H1 (cell line): ENCODE measurements at regions not wholly inside any gene's neighbourhood (a gene's known extent, or its start where the extent isn't known, plus 50 kb on each side); places are given as distances from the start of the nearest gene placed in this dataset.

ENCODE experiments used
- CTCF ChIA-PET: fragments of 300-600 bp; sonication (Branson Sonifier 250); formaldehyde crosslinking; loops from one replicate; lab custom pipeline; 2021; ENCODE audit not compliant: partially characterized antibody; lab: Charles Lee
- POLR2A ChIA-PET: fragments of 300-600 bp; sonication (Branson Sonifier 250); formaldehyde crosslinking; loops from one replicate; lab custom pipeline; 2021; ENCODE audit warnings: inconsistent platforms; ENCODE audit not compliant: partially characterized antibody; lab: Charles Lee
- DNase-seq, 2 experiments: peaks; one replicate each; pipeline versions ENCODE4 v3.0.0 to v3.0.0-alpha.2; 2010 to 2022; ENCODE audit warnings: low spot score in 2 of 2, low read depth in 1 of 2, mixed read lengths in 1 of 2
- FAIRE-seq: peaks from 2 replicates; lab custom pipeline; 2011; peaks lifted over from hg19 to GRCh38; lab: Jason Lieb, UNC
- H2AFZ ChIP-seq: 2 replicates; pipeline ENCODE4 v1.8.1; 2012; ENCODE audit warnings: low read length, inconsistent platforms
- H2AK5ac ChIP-seq: 2 replicates; pipeline ENCODE4 v1.6.1; 2013; ENCODE audit warnings: low read depth, low read length
- H2BK120ac ChIP-seq: replicated peaks from 2 replicates; pipeline ENCODE3; 2013; ENCODE audit warnings: low read depth, low read length, inconsistent platforms
- H2BK12ac ChIP-seq: 2 replicates; pipeline ENCODE4 v1.6.1; 2013; ENCODE audit warnings: low read depth, low read length
- H2BK15ac ChIP-seq: 2 replicates; pipeline ENCODE4 v1.6.1; 2013; ENCODE audit warnings: low read length
- H2BK20ac ChIP-seq: 2 replicates; pipeline ENCODE4 v1.6.1; 2013; ENCODE audit warnings: low read length
- H2BK5ac ChIP-seq: 2 replicates; pipeline ENCODE4 v1.6.1; 2013; ENCODE audit warnings: low read depth, low read length
- H3K14ac ChIP-seq: 2 replicates; pipeline ENCODE4 v1.6.1; 2013; ENCODE audit warnings: inconsistent platforms; ENCODE audit not compliant: insufficient read length
- H3K18ac ChIP-seq: 2 replicates; pipeline ENCODE4 v1.6.1; 2013; ENCODE audit warnings: low read length; ENCODE audit errors: extremely low read depth
- H3K23ac ChIP-seq: 2 replicates; pipeline ENCODE4 v1.6.1; 2013; ENCODE audit warnings: inconsistent platforms; ENCODE audit not compliant: insufficient read length
- H3K23me2 ChIP-seq: 2 replicates; pipeline ENCODE4 v1.6.1; 2013; ENCODE audit warnings: low read depth, low read length
- H3K27ac ChIP-seq: 2 replicates; pipeline ENCODE4 v1.6.1; 2011; ENCODE audit warnings: low read depth, low read length, inconsistent platforms
- H3K27me3 ChIP-seq, 4 experiments: replicated peaks in 1 of 4; 1 replicate in 1 of 4; 2 replicates in 3 of 4; pipeline versions ENCODE4 v1.6.1 to v1.8.1; 2011 to 2013; ENCODE audit warnings: low read length in 3 of 4, mild to moderate bottlenecking in 3 of 4, inconsistent platforms in 2 of 4, mixed read lengths in 2 of 4, moderate library complexity in 1 of 4; ENCODE audit not compliant: control insufficient read depth in 3 of 4, insufficient read depth in 3 of 4; ENCODE audit errors: extremely low read depth in 1 of 4
- H3K36me3 ChIP-seq, 4 experiments: 2 replicates each; pipeline versions ENCODE4 v1.6.1 to v1.8.1; 2011 to 2013; ENCODE audit warnings: mild to moderate bottlenecking in 4 of 4, low read length in 3 of 4, moderate library complexity in 2 of 4, control low read depth in 1 of 4, inconsistent platforms in 1 of 4; ENCODE audit not compliant: insufficient read depth in 4 of 4, control insufficient read depth in 2 of 4
- H3K4ac ChIP-seq: replicated peaks from 2 replicates; pipeline ENCODE3; 2013; ENCODE audit warnings: low read length, low read depth, mixed read lengths, inconsistent platforms; ENCODE audit not compliant: insufficient read length
- H3K4me1 ChIP-seq, 4 experiments: replicated peaks in 1 of 4; 1 replicate in 1 of 4; 2 replicates in 3 of 4; pipeline versions ENCODE4 v1.6.1 to v1.8.1; 2011 to 2013; ENCODE audit warnings: low read length in 3 of 4, inconsistent platforms in 2 of 4, mixed read lengths in 1 of 4; ENCODE audit not compliant: insufficient read depth in 4 of 4, control insufficient read depth in 3 of 4
- H3K4me2 ChIP-seq, 2 experiments: 2 replicates each; pipeline versions ENCODE4 v1.6.1 to v1.8.1; 2011 to 2013; ENCODE audit warnings: low read depth in 2 of 2, low read length in 2 of 2, control low read depth in 1 of 2, inconsistent platforms in 1 of 2, mild to moderate bottlenecking in 1 of 2; ENCODE audit not compliant: insufficient read depth in 1 of 2
- H3K4me3 ChIP-seq, 4 experiments: fragments of 200-600, 300-600 bp in 1 of 4; sonication (generic), shearing (Covaris generic), sonication (Bioruptor Twin) in 1 of 4; 2 replicates each; pipeline versions ENCODE4 v1.5.1 to v1.8.1; 2011 to 2016; ENCODE audit warnings: low read length in 4 of 4, low read depth in 3 of 4, control low read depth in 2 of 4, inconsistent platforms in 2 of 4, mild to moderate bottlenecking in 2 of 4, mixed read lengths in 1 of 4, moderate library complexity in 1 of 4; ENCODE audit not compliant: insufficient read depth in 2 of 4; ENCODE audit errors: extremely low read depth in 1 of 4
- H3K56ac ChIP-seq: replicated peaks from 2 replicates; pipeline ENCODE3; 2013; ENCODE audit warnings: low read depth, mild to moderate bottlenecking, mixed read lengths, low read length, inconsistent platforms; ENCODE audit not compliant: insufficient read length
- H3K79me1 ChIP-seq: 2 replicates; pipeline ENCODE4 v1.6.1; 2013; ENCODE audit warnings: low read depth, low read length, control low read depth
- H3K79me2 ChIP-seq, 2 experiments: 2 replicates each; pipeline versions ENCODE4 v1.6.1 to v1.8.1; 2012 to 2013; ENCODE audit warnings: low read length in 2 of 2, mild to moderate bottlenecking in 2 of 2, inconsistent platforms in 1 of 2; ENCODE audit not compliant: insufficient read depth in 2 of 2, control insufficient read depth in 1 of 2
- H3K9ac ChIP-seq, 4 experiments: replicated peaks in 1 of 4; 1 replicate in 1 of 4; 2 replicates in 3 of 4; pipeline versions ENCODE4 v1.6.1 to v1.8.1; 2011 to 2013; ENCODE audit warnings: low read depth in 3 of 4, low read length in 3 of 4, control low read depth in 2 of 4, mild to moderate bottlenecking in 2 of 4, moderate library complexity in 2 of 4, inconsistent platforms in 1 of 4; ENCODE audit errors: extremely low read depth in 1 of 4
- H3K9me3 ChIP-seq, 2 experiments: 2 replicates each; pipeline versions ENCODE4 v1.6.1 to v1.8.1; 2012 to 2013; ENCODE audit warnings: mild to moderate bottlenecking in 2 of 2, moderate library complexity in 2 of 2, control low read depth in 1 of 2, inconsistent platforms in 1 of 2, low read depth in 1 of 2, low read length in 1 of 2, mixed read lengths in 1 of 2; ENCODE audit not compliant: insufficient read depth in 2 of 2
- H4K20me1 ChIP-seq, 2 experiments: replicated peaks in 1 of 2; 2 replicates each; pipeline versions ENCODE3 to v1.8.1; 2011 to 2013; ENCODE audit warnings: inconsistent platforms in 2 of 2, low read length in 2 of 2, mild to moderate bottlenecking in 1 of 2; ENCODE audit not compliant: insufficient read depth in 2 of 2, control insufficient read depth in 1 of 2
- H4K5ac ChIP-seq: 2 replicates; pipeline ENCODE4 v1.6.1; 2013; ENCODE audit warnings: low read length, low read depth, mixed read lengths, inconsistent platforms; ENCODE audit not compliant: insufficient read length
- H4K8ac ChIP-seq: 2 replicates; pipeline ENCODE4 v1.8.0; 2013; ENCODE audit warnings: mild to moderate bottlenecking, moderate library complexity, low read length, inconsistent platforms; ENCODE audit not compliant: insufficient read depth; ENCODE audit errors: extremely low read depth
- H4K91ac ChIP-seq: replicated peaks from 2 replicates; pipeline ENCODE3; 2013; ENCODE audit warnings: low read length, mixed read lengths, inconsistent platforms; ENCODE audit not compliant: insufficient read length
- ASH2L ChIP-seq: fragments of 200-600, 300-600 bp; sonication (generic); IDR thresholded peaks from one replicate; pipeline ENCODE4 v1.7.1; 2017; ENCODE audit warnings: low read length
- BACH1 ChIP-seq: IDR thresholded peaks from 2 replicates; pipeline ENCODE4 v1.6.1; 2012; ENCODE audit warnings: low read length, improper control_type of control experiment
- CBX5 ChIP-seq: fragments of 300-800, 300-1000 bp; sonication (generic); IDR thresholded peaks from 2 replicates; pipeline ENCODE4 v1.7.1; 2016; ENCODE audit warnings: antibody characterized with exemption, low read length, low read depth
- EZH2 ChIP-seq: fragments of 200-600 bp; sonication (generic); IDR thresholded peaks from 2 replicates; pipeline ENCODE4 v1.7.1; 2012; ENCODE audit warnings: low read depth, mild to moderate bottlenecking, moderate library complexity, low read length, inconsistent platforms; ENCODE audit not compliant: severe bottlenecking
- KDM5A ChIP-seq: fragments of 200-600 bp; IDR thresholded peaks from 2 replicates; pipeline ENCODE4 v1.7.1; 2012; ENCODE audit warnings: mild to moderate bottlenecking, low read length, inconsistent platforms, mixed read lengths
- MAFK ChIP-seq: IDR thresholded peaks from 2 replicates; pipeline ENCODE4 v1.6.1; 2012; ENCODE audit warnings: low read depth, mild to moderate bottlenecking, improper control_type of control experiment, low read length
- NRF1 ChIP-seq: IDR thresholded peaks from 2 replicates; pipeline ENCODE4 v1.6.1; 2011; ENCODE audit warnings: mild to moderate bottlenecking, low read depth, low read length, improper control_type of control experiment
- POU5F1 ChIP-seq: IDR thresholded peaks from 2 replicates; pipeline ENCODE4 v1.6.1; 2011; ENCODE audit warnings: low read depth, mild to moderate bottlenecking, low read length, moderate library complexity
- RNF2 ChIP-seq: fragments of 200-900, 300-1000 bp; sonication (generic); IDR thresholded peaks from 2 replicates; pipeline ENCODE4 v1.7.1; 2016; ENCODE audit warnings: borderline replicate concordance, low read depth, mild to moderate bottlenecking, antibody characterized with exemption, low read length; ENCODE audit not compliant: poor library complexity, severe bottlenecking; ENCODE audit errors: missing control alignments
- RXRA ChIP-seq: IDR thresholded peaks from 2 replicates; pipeline ENCODE4 v1.6.1; 2011; ENCODE audit warnings: low read depth, mild to moderate bottlenecking, low read length, moderate library complexity; ENCODE audit not compliant: insufficient read depth
- SIX5 ChIP-seq: IDR thresholded peaks from 2 replicates; pipeline ENCODE4 v1.6.1; 2011; ENCODE audit warnings: mild to moderate bottlenecking, low read depth, low read length
- SP1 ChIP-seq: IDR thresholded peaks from 2 replicates; pipeline ENCODE4 v1.6.1; 2011; ENCODE audit warnings: low read depth, low read length
- TEAD4 ChIP-seq: IDR thresholded peaks from 2 replicates; pipeline ENCODE4 v1.6.1; 2012; ENCODE audit warnings: low read depth, low read length, inconsistent platforms, mixed read lengths
- WGBS, 2 experiments: shearing (Covaris generic) in 1 of 2; methylation state at CpG; one replicate each; pipeline versions ENCODE4 v1.1.6 to v1.1.7; 2013 to 2015; ENCODE audit warnings: low lambda C conversion rate in 2 of 2, mixed read lengths in 2 of 2, inconsistent platforms in 1 of 2, low coverage in 1 of 2, missing lambda C conversion rate in 1 of 2; ENCODE audit not compliant: insufficient replicate concordance in 2 of 2, insufficient coverage in 1 of 2, insufficient read length in 1 of 2; ENCODE audit errors: extremely low coverage in 1 of 2, missing lambda C conversion rate in 1 of 2; 5-methylcytosine and 5-hydroxymethylcytosine counted together

- H3K27me3 ChIP-seq = peaks cover 0 to 2% (median 0%) of the 10 kb centered on the region in 4 experiments; a peak in 2 of 7 replicates
- DNase-seq = no peak
- H3K79me2 ChIP-seq = no peaks in the 10 kb centered on the region
- no peak overlapping the region for H3K9ac ChIP-seq
- H4K5ac ChIP-seq = no peak overlapping the region
- no peak overlapping the region for H3K4me3 ChIP-seq
- POLR2A ChIA-PET = no interaction called here
- H3K4ac ChIP-seq = no peak overlapping the region
- no peak overlapping the region for H2BK12ac ChIP-seq
- CTCF ChIA-PET = no interaction called here
- H3K4me2 ChIP-seq = no peak overlapping the region
- no peak overlapping the region for H2BK5ac ChIP-seq
- peaks cover 0 to 7% (median 3%) of the 10 kb centered on the region in 4 experiments; a peak in 6 of 7 replicates for H3K4me1 ChIP-seq
- H3K56ac ChIP-seq = no peak overlapping the region
- H4K8ac ChIP-seq = no peak overlapping the region
- no peak overlapping the region for H2BK15ac ChIP-seq
- no peak overlapping the region for H2AK5ac ChIP-seq
- H3K23ac ChIP-seq = no peak overlapping the region
- FAIRE-seq = no peak
- H3K9me3 ChIP-seq = no peaks in the 10 kb centered on the region
- H2AFZ ChIP-seq = no peak overlapping the region
- no peaks in the 10 kb centered on the region for H4K20me1 ChIP-seq
- H3K18ac ChIP-seq = no peak overlapping the region
- no peak overlapping the region for H2BK20ac ChIP-seq
- no peaks in the 10 kb centered on the region for H3K79me1 ChIP-seq
- 89% methylated on average over 5 of the region's 5 CpGs; no CpG with 5 or more reads in 1 of the 2 experiments for WGBS, 2 experiments
- no peak overlapping the region for H4K91ac ChIP-seq
- no peak overlapping the region for H2BK120ac ChIP-seq
- no peaks in the 10 kb centered on the region for H3K23me2 ChIP-seq
- no peak for TF ChIP-seq CBX5
- no peak for TF ChIP-seq RNF2
- TF ChIP-seq SP1 = no peak
- no peak for TF ChIP-seq MAFK
- TF ChIP-seq EZH2 = no peak
- TF ChIP-seq POU5F1 = no peak
- no peak for TF ChIP-seq TEAD4
- TF ChIP-seq ASH2L = no peak
- TF ChIP-seq KDM5A = no peak
- TF ChIP-seq BACH1 = no peak
- TF ChIP-seq RXRA = no peak
- no peak for TF ChIP-seq SIX5
- no peak for TF ChIP-seq NRF1
- no peaks in the 10 kb centered on the region for H3K36me3 ChIP-seq
- H3K14ac ChIP-seq = no peak overlapping the region
- H3K27ac ChIP-seq = no peak overlapping the region
Observed at GRCh38 chr1:199743227-199743626, 284.3 kb upstream of the NR5A2 start.
